GM19239 (cell line): ENCODE measurements at regions not wholly inside any gene's neighbourhood (a gene's known extent, or its start where the extent isn't known, plus 50 kb on each side); places are given as distances from the start of the nearest gene placed in this dataset.

Source experiments
- DNase-seq: peaks from one replicate; pipeline ENCODE4 v3.0.0; 2011; ENCODE audit warnings: low spot score; ENCODE audit not compliant: insufficient read length
- FAIRE-seq: peaks from 2 replicates; lab custom pipeline; 2011; peaks lifted over from hg19 to GRCh38; lab: Jason Lieb, UNC

GRCh38 chr10:90354914-90355313 is 502.9 kb downstream of the HTR7 start:
- no peak for FAIRE-seq
- DNase-seq = no peak

- no peak for FAIRE-seq
- DNase-seq = no peak
Measured at GRCh38 chr10:90363799-90364483, 493.9 kb downstream of the HTR7 start.

GRCh38 chr10:90372451-90372850 is 485.4 kb downstream of the HTR7 start:
- no peak for DNase-seq
- no peak for FAIRE-seq

GRCh38 chr10:90373911-90374310 is 483.9 kb downstream of the HTR7 start:
- DNase-seq (no peak), FAIRE-seq (peak; percentile 11)

DNA sequence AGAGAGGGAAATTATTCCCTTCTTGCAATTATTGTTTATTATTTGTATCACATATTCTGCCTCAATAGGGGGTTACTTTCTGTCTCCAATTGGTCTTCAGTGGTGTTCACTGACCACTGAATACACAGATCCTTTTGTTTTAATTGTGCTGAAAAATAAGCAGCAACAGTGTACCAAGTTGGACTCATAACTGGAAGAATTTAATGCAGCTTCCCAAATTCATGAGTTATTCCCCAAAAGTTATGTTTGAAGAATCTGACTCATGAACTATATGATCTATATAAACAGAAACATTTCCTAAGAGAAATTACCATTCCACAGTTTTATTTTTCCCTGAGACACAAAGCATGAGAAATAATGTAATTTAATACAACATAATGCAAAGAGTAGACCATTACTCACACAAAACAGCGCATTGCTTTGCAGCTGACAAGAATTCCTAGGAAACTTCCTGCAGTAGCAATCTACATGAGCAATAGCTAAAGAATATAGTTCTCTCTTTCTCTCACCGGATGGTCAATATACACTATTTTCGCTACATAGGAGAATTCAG is 479.2 kb downstream of the HTR7 start:
- no peak for FAIRE-seq
- DNase-seq = no peak

GRCh38 chr10:90381468-90381867 is 476.4 kb downstream of the HTR7 start:
- no peak for FAIRE-seq

DNA sequence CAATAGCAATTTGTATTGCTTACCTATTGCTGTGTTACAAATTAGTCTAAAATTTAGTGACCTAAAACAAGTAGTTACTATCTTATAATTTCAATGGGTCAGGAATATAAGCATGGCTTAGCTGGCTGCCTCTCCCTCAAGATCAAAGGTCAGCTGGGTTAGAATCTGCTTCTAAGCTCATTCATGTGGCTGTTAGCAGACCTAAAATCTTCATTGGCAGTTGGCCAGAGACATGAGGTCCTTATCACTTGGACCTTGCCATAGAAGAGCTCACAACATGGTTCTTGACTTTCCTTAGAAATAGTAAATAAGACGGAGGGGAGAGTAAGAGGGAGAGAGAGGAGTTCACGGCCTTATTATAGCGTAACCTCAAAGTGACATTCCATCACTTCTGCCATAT is 468.0 kb downstream of the HTR7 start:
- no peak for FAIRE-seq
- DNase-seq = no peak

More at GRCh38 chr10:90381468-90381867, 476.4 kb downstream of the HTR7 start:
- no peak for DNase-seq

- DNase-seq (no peak), FAIRE-seq (no peak)
Measured at GRCh38 chr10:90394311-90394710, 463.5 kb downstream of the HTR7 start.

- FAIRE-seq (no peak), DNase-seq (no peak)
Measured at GRCh38 chr10:90396721-90397120, 461.1 kb downstream of the HTR7 start.

DNA sequence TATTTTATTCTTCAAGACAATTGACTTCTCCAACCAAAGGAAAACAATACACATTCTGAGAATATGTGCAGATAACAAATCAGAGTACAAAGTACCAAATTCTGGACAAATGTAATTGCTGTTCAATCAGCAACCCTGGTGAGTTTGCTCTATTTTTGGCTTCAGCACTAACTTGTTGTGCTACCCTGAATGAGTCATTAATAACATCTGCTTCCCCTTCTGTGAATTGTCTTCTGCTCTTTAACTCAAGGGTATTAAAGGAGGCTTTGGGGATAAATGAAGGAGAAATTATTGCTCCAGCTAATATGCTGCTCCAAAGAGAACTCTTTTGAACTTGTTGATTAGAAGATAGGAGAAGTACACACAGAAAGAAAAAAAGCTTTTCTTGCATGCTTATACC is 459.3 kb downstream of the HTR7 start:
- FAIRE-seq = no peak
- no peak for DNase-seq

DNA sequence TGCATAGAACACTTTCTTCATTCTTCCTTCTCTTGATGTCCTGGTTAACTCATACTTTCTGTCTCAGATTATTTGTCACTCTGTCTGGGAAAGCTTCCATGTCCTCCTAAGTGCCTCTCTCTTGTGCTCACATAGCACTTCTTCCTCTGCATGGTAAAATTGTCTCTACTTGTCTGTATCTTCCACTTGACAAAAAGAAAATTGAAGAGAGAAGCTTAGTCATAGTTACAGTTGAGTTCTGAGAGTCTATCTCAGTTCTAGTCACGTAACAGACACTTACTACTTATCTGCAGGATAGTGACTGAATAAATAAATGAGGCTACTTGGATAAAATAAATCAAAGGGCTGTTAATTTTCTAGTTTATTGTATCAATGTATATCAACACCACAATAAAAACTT is 458.1 kb downstream of the HTR7 start:
- FAIRE-seq = no peak
- no peak for DNase-seq

DNA sequence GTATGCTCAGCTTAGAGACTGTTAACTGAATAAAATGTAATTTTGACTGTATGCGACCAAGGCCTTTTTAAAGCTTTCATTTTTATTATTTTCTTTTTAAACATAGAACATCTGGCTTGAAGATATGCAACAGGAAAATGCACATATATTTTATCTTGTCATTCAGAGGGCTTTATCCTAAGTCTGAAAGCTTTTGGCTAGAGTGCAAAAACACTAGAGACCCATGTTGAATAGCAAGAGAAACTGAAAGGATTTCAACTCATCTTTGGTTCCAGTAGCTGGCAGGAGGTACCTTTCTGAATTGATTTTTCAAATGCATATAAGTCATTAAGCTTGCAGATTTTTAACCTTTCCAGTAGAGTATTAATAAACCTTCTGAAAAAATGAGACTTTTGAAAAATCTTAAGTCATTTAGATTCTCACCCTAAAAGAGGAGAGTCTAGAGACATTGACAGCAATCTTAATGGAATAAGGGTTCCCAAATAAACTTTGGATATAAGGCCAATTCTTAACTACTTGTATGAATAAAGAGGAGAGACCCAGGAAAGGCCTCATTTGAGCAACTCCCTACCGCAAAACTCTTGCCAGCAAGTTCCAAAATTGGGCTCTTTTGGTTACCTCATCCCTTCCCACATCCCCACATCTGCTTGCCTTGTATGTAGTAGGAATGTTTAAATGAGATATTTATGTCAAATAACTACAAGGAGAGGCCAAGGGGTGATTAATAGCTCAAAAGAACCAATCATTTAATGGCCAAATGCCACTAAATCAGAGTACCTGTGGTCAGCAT is 454.4 kb downstream of the HTR7 start:
- no peak for DNase-seq
- no peak for FAIRE-seq

- FAIRE-seq = no peak
- DNase-seq = no peak
Measured at GRCh38 chr10:90407131-90407530, 450.7 kb downstream of the HTR7 start.

GRCh38 chr10:90407851-90408250 is 450.0 kb downstream of the HTR7 start:
- no peak for FAIRE-seq
- DNase-seq = no peak

GRCh38 chr10:90412582-90412981 is 445.3 kb downstream of the HTR7 start:
- FAIRE-seq (no peak), DNase-seq (no peak)

GRCh38 chr10:90413196-90413595 is 444.6 kb downstream of the HTR7 start:
- FAIRE-seq = no peak
- DNase-seq = no peak

- DNase-seq (no peak), FAIRE-seq (no peak)
Measured at GRCh38 chr10:90414926-90415325, 442.9 kb downstream of the HTR7 start.

- DNase-seq (no peak), FAIRE-seq (no peak)
Measured at GRCh38 chr10:90417029-90417428, 440.8 kb downstream of the HTR7 start.

- no peak for DNase-seq
- FAIRE-seq = no peak
Measured at GRCh38 chr10:90417476-90418210, 440.2 kb downstream of the HTR7 start.

DNA sequence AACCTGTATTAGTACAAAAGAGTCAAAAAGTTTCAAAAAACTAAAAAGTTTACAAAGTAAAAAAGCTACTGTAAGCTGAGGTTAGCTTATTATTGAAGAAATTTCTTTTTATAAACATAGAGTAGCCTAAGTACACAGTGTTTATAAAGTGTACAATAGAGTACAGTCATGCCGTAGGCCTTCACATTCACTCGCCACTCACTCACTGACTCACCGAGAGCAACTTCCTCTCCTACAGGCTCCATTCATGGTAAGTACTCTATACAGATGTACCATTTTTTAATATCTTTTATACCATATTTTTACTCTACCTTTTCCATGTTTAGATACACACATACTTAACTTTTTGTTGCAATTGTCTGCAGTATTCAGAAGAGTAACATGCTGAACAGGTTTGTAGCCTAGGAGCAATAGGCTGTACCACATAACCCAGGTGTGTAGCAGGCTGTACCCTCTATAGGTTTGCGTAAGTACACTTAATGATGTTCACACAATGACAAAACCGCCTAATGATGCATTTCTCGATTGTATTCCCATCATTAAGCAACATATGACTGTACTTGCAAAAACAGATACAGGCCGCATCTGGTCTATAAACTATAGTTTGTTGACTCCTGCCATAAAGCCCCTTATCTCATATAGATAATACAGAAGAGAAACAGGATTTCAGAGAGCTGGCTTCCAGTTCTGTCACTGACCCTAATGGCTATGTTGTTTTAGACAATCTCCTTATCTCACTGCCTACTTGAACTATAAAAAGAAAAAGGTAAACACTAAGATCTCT is 438.8 kb downstream of the HTR7 start:
- no peak for DNase-seq
- FAIRE-seq = no peak
